Chondrocyte (in vitro differentiated cells): ENCODE measurements at regions not wholly inside any gene's neighbourhood (a gene's known extent, or its start where the extent isn't known, plus 50 kb on each side); places are given as distances from the start of the nearest gene placed in this dataset.
"Not testable (repeated sequence)": the region's sequence is repeated elsewhere in the genome, so short reads cannot be mapped to it uniquely, and the experiment has no call there.

ENCODE experiments used
- DNase-seq: peaks from one replicate; pipeline ENCODE4 v3.0.0; 2021; ENCODE audit warnings: mixed read lengths, low spot score
- H3K27ac Mint-ChIP-seq: one replicate; pipeline ENCODE4 v1.8.0; 2021; ENCODE audit warnings: mild to moderate bottlenecking, moderate library complexity, mixed read lengths; ENCODE audit not compliant: unreplicated experiment
- H3K27me3 Mint-ChIP-seq: 2 replicates; pipeline ENCODE4 v1.8.0; 2021; ENCODE audit warnings: low read depth, mixed read lengths
- H3K36me3 Mint-ChIP-seq: 2 replicates; pipeline ENCODE4 v1.8.0; 2021; ENCODE audit warnings: low read depth, mixed read lengths
- H3K4me1 Mint-ChIP-seq: 2 replicates; pipeline ENCODE4 v1.8.0; 2021; ENCODE audit warnings: low read depth, mild to moderate bottlenecking, mixed read lengths
- H3K4me3 Mint-ChIP-seq: one replicate; pipeline ENCODE4 v1.8.0; 2021; ENCODE audit warnings: mild to moderate bottlenecking, moderate library complexity, mixed read lengths; ENCODE audit not compliant: unreplicated experiment
- H3K9me3 Mint-ChIP-seq: 2 replicates; pipeline ENCODE4 v1.8.0; 2021; ENCODE audit warnings: low read depth, mixed read lengths
- TF ChIP-seq, protein P1 (sequence below): fragments of 200-600 bp; sonication (generic); IDR thresholded peaks from 2 replicates; pipeline ENCODE4 v1.5.0; 2021; ENCODE audit warnings: antibody characterized with exemption, mild to moderate bottlenecking, moderate library complexity

DNA sequence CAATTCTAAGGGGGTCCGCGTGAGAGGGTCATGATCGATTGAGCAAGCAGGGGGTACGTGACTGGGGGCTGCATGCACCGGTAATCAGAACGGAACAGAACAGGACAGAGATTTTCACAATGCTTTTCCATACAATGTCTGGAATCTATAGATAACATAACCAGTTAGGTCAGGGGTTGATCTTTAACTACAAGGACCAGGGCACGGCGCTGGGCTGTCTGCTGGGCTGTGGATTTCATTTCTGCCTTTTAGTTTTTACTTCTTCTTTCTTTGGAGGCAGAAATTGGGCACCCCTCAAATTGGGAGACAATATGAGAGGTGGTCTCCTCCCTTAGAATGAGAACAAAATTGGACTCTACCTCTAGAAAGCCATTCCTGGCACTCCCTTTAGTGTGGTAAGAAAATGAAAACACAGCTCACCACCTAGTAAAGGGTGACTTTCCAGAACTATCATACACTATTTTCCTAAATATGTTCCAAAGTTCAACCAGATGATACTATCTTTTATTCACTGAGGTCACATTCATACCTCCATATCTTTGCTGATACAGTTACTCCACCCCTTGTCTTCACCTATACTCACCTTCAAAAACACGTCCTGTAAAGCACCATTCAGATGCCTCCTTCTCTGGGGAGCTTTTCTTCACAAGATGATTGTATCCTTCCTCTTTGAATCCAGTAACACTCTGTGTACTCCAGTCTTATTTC is 1058.3 kb upstream of the SLIT2 start:
- no peak for DNase-seq
- Mint-ChIP-seq H3K27me3 (no peaks in the 10 kb centered on the region), H3K27ac (no peak overlapping the region), H3K36me3 (no peaks in the 10 kb centered on the region), H3K4me3 (no peak overlapping the region), H3K4me1 (no peaks in the 10 kb centered on the region), H3K9me3 (no peaks in the 10 kb centered on the region)
- TF ChIP-seq, protein P1, sequence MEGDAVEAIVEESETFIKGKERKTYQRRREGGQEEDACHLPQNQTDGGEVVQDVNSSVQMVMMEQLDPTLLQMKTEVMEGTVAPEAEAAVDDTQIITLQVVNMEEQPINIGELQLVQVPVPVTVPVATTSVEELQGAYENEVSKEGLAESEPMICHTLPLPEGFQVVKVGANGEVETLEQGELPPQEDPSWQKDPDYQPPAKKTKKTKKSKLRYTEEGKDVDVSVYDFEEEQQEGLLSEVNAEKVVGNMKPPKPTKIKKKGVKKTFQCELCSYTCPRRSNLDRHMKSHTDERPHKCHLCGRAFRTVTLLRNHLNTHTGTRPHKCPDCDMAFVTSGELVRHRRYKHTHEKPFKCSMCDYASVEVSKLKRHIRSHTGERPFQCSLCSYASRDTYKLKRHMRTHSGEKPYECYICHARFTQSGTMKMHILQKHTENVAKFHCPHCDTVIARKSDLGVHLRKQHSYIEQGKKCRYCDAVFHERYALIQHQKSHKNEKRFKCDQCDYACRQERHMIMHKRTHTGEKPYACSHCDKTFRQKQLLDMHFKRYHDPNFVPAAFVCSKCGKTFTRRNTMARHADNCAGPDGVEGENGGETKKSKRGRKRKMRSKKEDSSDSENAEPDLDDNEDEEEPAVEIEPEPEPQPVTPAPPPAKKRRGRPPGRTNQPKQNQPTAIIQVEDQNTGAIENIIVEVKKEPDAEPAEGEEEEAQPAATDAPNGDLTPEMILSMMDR = no peak

DNA sequence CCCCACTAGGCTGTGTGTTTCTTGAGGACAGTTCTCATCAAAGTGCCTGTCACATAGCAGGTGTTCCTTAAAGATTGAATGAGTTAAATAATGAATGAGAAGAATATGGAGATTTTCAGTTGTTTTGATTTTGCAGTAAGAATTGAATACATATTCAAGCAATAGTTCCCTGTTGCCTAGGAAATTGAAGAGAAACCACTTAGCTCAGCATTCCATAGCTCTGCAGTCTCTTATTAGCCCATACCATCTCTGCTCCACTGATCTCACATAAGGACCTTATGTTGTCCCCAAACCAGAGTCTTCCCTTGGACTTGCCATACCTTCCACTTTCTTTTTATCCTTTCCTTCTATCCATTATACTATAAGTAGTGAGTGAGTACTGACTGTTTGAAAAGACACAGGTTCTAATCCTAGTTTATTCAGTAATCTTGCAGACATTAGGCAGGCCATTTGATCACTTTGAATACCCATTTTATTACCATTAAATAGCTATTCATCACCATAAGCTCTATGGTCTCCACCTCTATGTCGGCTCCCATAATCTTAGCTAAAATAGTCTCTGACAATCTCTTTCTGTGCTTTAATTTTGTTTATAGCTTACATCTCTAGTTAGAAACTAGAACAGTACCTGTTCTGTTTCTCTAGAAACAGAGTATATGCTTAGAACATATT is 1059.6 kb upstream of the SLIT2 start:
- H3K4me1 Mint-ChIP-seq = no peaks in the 10 kb centered on the region
- H3K9me3 Mint-ChIP-seq = no peaks in the 10 kb centered on the region
- no peaks in the 10 kb centered on the region for H3K27me3 Mint-ChIP-seq
- TF ChIP-seq, protein P1 = no peak
- no peak overlapping the region for H3K4me3 Mint-ChIP-seq
- no peak overlapping the region for H3K27ac Mint-ChIP-seq
- no peaks in the 10 kb centered on the region for H3K36me3 Mint-ChIP-seq
- no peak for DNase-seq

DNA sequence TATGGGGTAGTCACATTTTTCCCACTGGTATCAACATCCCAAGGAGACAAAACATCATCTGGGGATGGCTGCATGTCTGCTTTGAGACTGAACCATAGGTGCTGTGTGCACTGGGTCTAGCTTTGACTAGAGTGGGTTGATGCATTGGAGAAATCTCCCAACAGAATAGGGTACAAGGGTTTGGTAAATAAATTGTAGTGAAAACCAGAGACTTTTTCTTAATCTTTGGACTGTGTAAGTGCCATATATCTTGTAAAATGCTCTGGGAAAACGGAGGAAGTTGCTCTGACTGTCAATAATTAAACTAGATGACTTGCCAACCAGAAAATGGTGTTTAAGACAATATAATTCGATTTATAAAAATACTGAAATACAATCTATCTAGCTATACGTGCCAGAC is 1064.0 kb upstream of the SLIT2 start:
- TF ChIP-seq, protein P1 = no peak
- no peak overlapping the region for H3K4me3 Mint-ChIP-seq
- H3K27me3 Mint-ChIP-seq = no peaks in the 10 kb centered on the region
- H3K9me3 Mint-ChIP-seq = no peaks in the 10 kb centered on the region
- H3K4me1 Mint-ChIP-seq = no peaks in the 10 kb centered on the region
- H3K27ac Mint-ChIP-seq = no peak overlapping the region
- no peak for DNase-seq
- no peaks in the 10 kb centered on the region for H3K36me3 Mint-ChIP-seq

DNA sequence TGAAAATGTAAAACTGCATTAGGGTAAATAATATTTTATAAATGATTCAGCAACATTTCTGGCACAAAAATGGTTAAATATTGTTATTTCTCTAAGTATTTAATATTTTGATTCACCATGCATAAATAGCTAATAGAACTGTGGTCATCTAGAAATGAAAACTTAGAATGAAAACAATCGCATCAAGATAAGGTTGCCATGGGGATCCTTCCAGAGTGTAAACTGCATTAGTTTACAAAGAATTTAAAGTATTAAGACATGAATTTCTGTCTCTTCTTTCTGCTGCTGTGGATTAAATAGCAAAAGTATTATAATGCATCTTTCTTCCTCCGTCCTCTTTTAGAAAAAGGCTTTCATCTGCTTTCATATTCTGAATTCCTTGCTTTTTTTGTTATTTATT is 1064.6 kb upstream of the SLIT2 start:
- TF ChIP-seq, protein P1 = no peak
- Mint-ChIP-seq H3K27me3 (no peaks in the 10 kb centered on the region), H3K4me3 (no peak overlapping the region), H3K36me3 (no peaks in the 10 kb centered on the region), H3K9me3 (peaks cover under 1% of the 10 kb centered on the region), H3K4me1 (no peaks in the 10 kb centered on the region), H3K27ac (no peak overlapping the region)
- no peak for DNase-seq

DNA sequence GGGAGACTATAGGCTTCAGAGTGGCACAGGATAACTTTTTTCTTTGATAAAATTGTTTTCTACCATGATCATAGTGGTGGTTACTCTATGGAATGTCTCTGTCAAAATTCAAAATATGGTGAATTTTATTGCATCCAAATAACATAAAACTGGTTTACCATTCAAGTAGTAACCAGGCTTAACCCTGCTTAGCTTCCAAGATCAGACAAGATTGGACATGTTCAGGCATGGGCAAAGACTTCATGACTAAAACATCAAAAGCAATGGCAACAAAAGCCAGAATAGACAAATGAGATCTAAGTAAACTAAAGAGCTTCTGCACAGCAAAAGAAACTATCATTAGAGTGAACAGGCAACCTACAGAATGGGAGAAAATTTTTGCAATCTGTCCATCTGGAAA is 1070.1 kb upstream of the SLIT2 start:
- H3K27ac Mint-ChIP-seq, H3K4me3 Mint-ChIP-seq, H3K27me3 Mint-ChIP-seq, H3K9me3 Mint-ChIP-seq, H3K4me1 Mint-ChIP-seq, H3K36me3 Mint-ChIP-seq, DNase-seq: not testable (repeated sequence)

DNA sequence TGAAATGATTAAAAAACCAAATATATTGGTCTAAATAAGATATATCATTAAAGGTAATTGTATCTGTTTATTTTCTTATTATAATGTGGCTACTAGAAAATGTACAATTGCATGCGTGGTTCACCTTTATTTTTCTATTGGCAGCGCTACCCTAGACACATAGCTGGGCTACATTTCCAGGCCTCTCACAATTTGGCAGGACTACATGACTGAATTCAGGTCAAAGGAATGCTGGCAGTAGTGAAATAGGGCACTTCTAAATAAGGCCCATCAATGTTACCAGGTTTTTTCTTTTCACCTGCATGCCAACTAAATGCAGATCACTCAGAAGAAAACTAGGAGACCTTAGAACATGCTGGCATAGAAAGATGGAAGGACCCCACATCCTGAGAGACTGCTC is 1072.9 kb upstream of the SLIT2 start:
- Mint-ChIP-seq H3K9me3 (peaks cover 3% of the 10 kb centered on the region), H3K4me1 (no peaks in the 10 kb centered on the region), H3K36me3 (no peaks in the 10 kb centered on the region), H3K27me3 (peaks cover 2% of the 10 kb centered on the region), H3K27ac (no peak overlapping the region), H3K4me3 (no peak overlapping the region)
- no peak for DNase-seq
- TF ChIP-seq, protein P1 = no peak
